ENCODE measurements at regions not wholly inside any gene's neighbourhood (a gene's known extent, or its start where the extent isn't known, plus 50 kb on each side); places are given as distances from the start of the nearest gene placed in this dataset.
"Not testable (repeated sequence)": the region's sequence is repeated elsewhere in the genome, so short reads cannot be mapped to it uniquely, and the experiment has no call there.

GRCh38 chr2:131802351-131802836 lies 274.7 kb downstream of the CCDC74A start:
- 0 out of 2 replicates have a peak overlapping the region, but pooled peaks have one; percentile 58 for H2AFZ ChIP-seq (ENCODE audit: low read length)
- POLR2A ChIA-PET (ENCODE audit: partially characterized antibody); H3K36me3 ChIP-seq (ENCODE audit: control insufficient read depth in 2 of 4, insufficient read depth in 4 of 4, low read length in 3 of 4); H3K56ac ChIP-seq (replicated peaks; ENCODE audit: insufficient read length, low read depth, low read length); H3K4me1 ChIP-seq (replicated peaks in 1 of 4; ENCODE audit: control insufficient read depth in 3 of 4, insufficient read depth in 4 of 4, low read length in 3 of 4); H4K20me1 ChIP-seq (replicated peaks in 1 of 2; ENCODE audit: control insufficient read depth in 1 of 2, insufficient read depth in 2 of 2, low read length in 2 of 2); H2BK15ac ChIP-seq (ENCODE audit: low read length); H3K27ac ChIP-seq (ENCODE audit: low read depth, low read length); H2BK5ac ChIP-seq (ENCODE audit: low read depth, low read length); FAIRE-seq; H2BK120ac ChIP-seq (replicated peaks; ENCODE audit: low read depth, low read length); H4K8ac ChIP-seq (ENCODE audit: extremely low read depth, insufficient read depth, low read length); H4K5ac ChIP-seq (ENCODE audit: insufficient read length, low read depth, low read length); H3K27me3 ChIP-seq (replicated peaks in 1 of 4; ENCODE audit: control insufficient read depth in 3 of 4, extremely low read depth in 1 of 4, insufficient read depth in 3 of 4, low read length in 3 of 4); H3K23me2 ChIP-seq (ENCODE audit: low read depth, low read length); H3K9me3 ChIP-seq (ENCODE audit: insufficient read depth in 2 of 2, low read depth in 1 of 2, low read length in 1 of 2); H4K91ac ChIP-seq (replicated peaks; ENCODE audit: insufficient read length, low read length); H2BK12ac ChIP-seq (ENCODE audit: low read depth, low read length); H3K79me2 ChIP-seq (ENCODE audit: control insufficient read depth in 1 of 2, insufficient read depth in 2 of 2, low read length in 2 of 2); H3K14ac ChIP-seq (ENCODE audit: insufficient read length); H3K4ac ChIP-seq (replicated peaks; ENCODE audit: insufficient read length, low read depth, low read length); H3K18ac ChIP-seq (ENCODE audit: extremely low read depth, low read length); H3K9ac ChIP-seq (replicated peaks in 1 of 4; ENCODE audit: extremely low read depth in 1 of 4, low read depth in 3 of 4, low read length in 3 of 4); H3K79me1 ChIP-seq (ENCODE audit: low read depth, low read length); H2BK20ac ChIP-seq (ENCODE audit: low read length); H2AK5ac ChIP-seq (ENCODE audit: low read depth, low read length); H3K23ac ChIP-seq (ENCODE audit: insufficient read length): not testable (repeated sequence)
- CTCF ChIA-PET (ENCODE audit: partially characterized antibody) = interaction anchor here (0.8 to 2.3 kb wide), 8 partner anchors 13 to 649 kb away, joined by 3 to 13 read pairs (median 4); no protein-coding TSS in a partner anchor
- WGBS, 2 experiments (ENCODE audit: extremely low coverage in 1 of 2, insufficient coverage in 1 of 2, insufficient read length in 1 of 2, insufficient replicate concordance in 2 of 2, low coverage in 1 of 2, low lambda C conversion rate in 2 of 2, missing lambda C conversion rate in 1 of 2) = 31% methylated on average over 24 of the region's 34 CpGs; no CpG with 5 or more reads in 1 of the 2 experiments
- peak overlapping the region; percentile 64 to 65 for H3K4me2 ChIP-seq (ENCODE audit: insufficient read depth in 1 of 2, low read depth in 2 of 2, low read length in 2 of 2)
- peak; percentile 43 to 86 for DNase-seq (ENCODE audit: low read depth in 1 of 2, low spot score in 2 of 2)
- H3K4me3 ChIP-seq (ENCODE audit: extremely low read depth in 1 of 4, insufficient read depth in 2 of 4, low read depth in 3 of 4, low read length in 4 of 4) = peak overlapping the region; percentile 23 to 66 (median 46); a peak in 6 of 8 replicates
- TF ChIP-seq NRF1 (IDR thresholded peaks at IDR 0.05; ENCODE audit: low read depth, low read length) (peak; percentile 35), KDM4A (IDR thresholded peaks at IDR 0.05; ENCODE audit: low read depth, low read length, severe bottlenecking) (peak; percentile 41)
